Upper lobe of left lung (tissue), 4 donors: ENCODE measurements at regions not wholly inside any gene's neighbourhood (a gene's known extent, or its start where the extent isn't known, plus 50 kb on each side); places are given as distances from the start of the nearest gene placed in this dataset.

Experiments used
- CTCF ChIP-seq, 6 experiments: fragments of 450-650 bp in 4 of 6; fragments of 200-600 bp in 2 of 6; sonication (generic) in 2 of 6; IDR thresholded peaks; one replicate each; pipeline ENCODE4 v1.5.1; 2016 to 2019; ENCODE audit warnings: antibody characterized with exemption in 6 of 6
- EP300 ChIP-seq, 4 donors: sonication (generic); formaldehyde crosslinking; IDR thresholded peaks; one replicate each; pipeline ENCODE4 v1.5.1; 2017; ENCODE audit warnings: antibody characterized with exemption in 4 of 4, control low read depth in 2 of 4
- POLR2A ChIP-seq, 4 donors: fragments of 450-650 bp; IDR thresholded peaks; one replicate each; pipeline ENCODE4 v1.5.1; 2016 to 2017; ENCODE audit warnings: antibody characterized with exemption in 4 of 4, mild to moderate bottlenecking in 2 of 4
- POLR2AphosphoS5 ChIP-seq, 2 donors: sonication (generic); formaldehyde crosslinking; IDR thresholded peaks; one replicate each; pipeline ENCODE4 v1.5.1; 2017; ENCODE audit warnings: antibody characterized with exemption in 2 of 2

GRCh38 chr16:86726340-86726739, 148.0 kb downstream of the FOXL1 start:
- TF ChIP-seq CTCF (IDR thresholded peaks at IDR 0.05) (no peak), POLR2A (IDR thresholded peaks at IDR 0.05) (no peak), EP300 (IDR thresholded peaks at IDR 0.05) (no peak), POLR2AphosphoS5 (IDR thresholded peaks at IDR 0.05) (no peak)
